Esophagus muscularis mucosa (tissue), 4 donors: ENCODE measurements at regions not wholly inside any gene's neighbourhood (a gene's known extent, or its start where the extent isn't known, plus 50 kb on each side); places are given as distances from the start of the nearest gene placed in this dataset.
"Not testable (repeated sequence)": the region's sequence is repeated elsewhere in the genome, so short reads cannot be mapped to it uniquely, and the experiment has no call there.

Source experiments
- DNase-seq: peaks from one replicate; pipeline ENCODE4 v3.0.0-alpha.2; 2017; ENCODE audit errors: extremely low spot score
- H3K27ac ChIP-seq, 4 donors: fragments of 200-600 bp; sonication (generic); replicated peaks in 1 of 4; 1 replicate in 3 of 4; 2 replicates in 1 of 4; pipeline ENCODE4 v1.5.1; 2016 to 2019; ENCODE audit warnings: mild to moderate bottlenecking in 1 of 4
- H3K27me3 ChIP-seq, 4 donors: fragments of 200-600 bp; sonication (generic); one replicate each; pipeline versions ENCODE4 v1.5.1 to v1.6.0; 2016 to 2019
- H3K36me3 ChIP-seq, 4 donors: fragments of 200-600 bp; sonication (generic); one replicate each; pipeline ENCODE4 v1.5.1; 2016 to 2019
- H3K4me1 ChIP-seq, 4 donors: fragments of 200-600 bp; sonication (generic); one replicate each; pipeline ENCODE4 v1.5.1; 2016 to 2019
- H3K4me3 ChIP-seq, 4 donors: fragments of 200-600 bp; sonication (generic); 1 replicate in 2 of 4; 2 replicates in 2 of 4; pipeline ENCODE4 v1.5.1; 2016 to 2019; ENCODE audit warnings: mild to moderate bottlenecking in 4 of 4, moderate library complexity in 1 of 4
- H3K9me3 ChIP-seq, 4 donors: fragments of 200-600 bp; sonication (generic); 1 replicate in 3 of 4; 2 replicates in 1 of 4; pipeline ENCODE4 v1.5.1; 2016 to 2019
- CTCF ChIP-seq, 3 experiments: fragments of 200-600 bp in 2 of 3; fragments of 450-650 bp in 1 of 3; sonication (generic) in 2 of 3; IDR thresholded peaks; one replicate each; pipeline ENCODE4 v1.5.1; 2017 to 2019; ENCODE audit warnings: antibody characterized with exemption in 3 of 3, mild to moderate bottlenecking in 2 of 3, moderate library complexity in 1 of 3
- EP300 ChIP-seq: sonication (generic); formaldehyde crosslinking; IDR thresholded peaks from one replicate; pipeline ENCODE4 v1.6.1; 2017; ENCODE audit warnings: antibody characterized with exemption
- POLR2A ChIP-seq: fragments of 450-650 bp; IDR thresholded peaks from one replicate; pipeline ENCODE4 v1.6.1; 2017; ENCODE audit warnings: antibody characterized with exemption, moderate library complexity, mild to moderate bottlenecking, low read depth
- POLR2AphosphoS5 ChIP-seq, 2 donors: sonication (generic); formaldehyde crosslinking; IDR thresholded peaks; one replicate each; pipeline ENCODE4 v1.6.1; 2017; ENCODE audit warnings: antibody characterized with exemption in 2 of 2
- WGBS: methylation state at CpG from one replicate; pipeline ENCODE4 v1.1.5; 2018; 5-methylcytosine and 5-hydroxymethylcytosine counted together
- intact Hi-C: fragments of 100-400 bp; cut with DNase I; formaldehyde crosslinking; loops from one replicate; pipeline ENCODE4 v1.15.1; 2023

GRCh38 chr2:131635611-131636010 is 107.9 kb downstream of the CCDC74A start:
- H3K9me3 ChIP-seq: no peaks in the 10 kb centered on the region
- no peaks in the 10 kb centered on the region for H3K4me1 ChIP-seq
- H3K27ac ChIP-seq: no peak overlapping the region
- TF ChIP-seq EP300 (no peak), POLR2A (no peak), CTCF (IDR thresholded peaks at IDR 0.05) (no peak), POLR2AphosphoS5 (IDR thresholded peaks at IDR 0.05) (no peak)
- intact Hi-C loops: no loop called here
- H3K4me3 ChIP-seq: no peak overlapping the region
- WGBS: 83% methylated on average over 7 of the region's 9 CpGs
- DNase-seq: no peak
- H3K27me3 ChIP-seq: no peaks in the 10 kb centered on the region
- H3K36me3 ChIP-seq: no peaks in the 10 kb centered on the region

- H3K4me3 ChIP-seq, H3K27ac ChIP-seq, H3K36me3 ChIP-seq, DNase-seq, H3K4me1 ChIP-seq, intact Hi-C loops, H3K9me3 ChIP-seq, H3K27me3 ChIP-seq: not testable (repeated sequence)
- WGBS: 81% methylated on average over 4 of the region's 7 CpGs
Measured at GRCh38 chr2:131636704-131637308, 109.1 kb downstream of the CCDC74A start.

- WGBS: 67% methylated on average over 4 of the region's 4 CpGs
- H3K27ac ChIP-seq, intact Hi-C loops, H3K4me3 ChIP-seq, H3K9me3 ChIP-seq, DNase-seq, H3K4me1 ChIP-seq, H3K36me3 ChIP-seq, H3K27me3 ChIP-seq: not testable (repeated sequence)
Measured at GRCh38 chr2:131639001-131639620, 111.4 kb downstream of the CCDC74A start.

- Histone ChIP-seq H3K9me3 (no peaks in the 10 kb centered on the region), H3K4me3 (no peak overlapping the region), H3K36me3 (no peaks in the 10 kb centered on the region), H3K4me1 (peaks cover 0 to 5% (median 1%) of the 10 kb centered on the region in 4 donors), H3K27ac (no peak overlapping the region), H3K27me3 (peaks cover 0 to 16% (median 3%) of the 10 kb centered on the region in 4 donors)
- 63% methylated on average over 3 of the region's 3 CpGs for WGBS
- DNase-seq: no peak
- TF ChIP-seq EP300 (no peak), CTCF (IDR thresholded peaks at IDR 0.05) (no peak), POLR2A (no peak), POLR2AphosphoS5 (IDR thresholded peaks at IDR 0.05) (no peak)
- intact Hi-C loops: no loop called here
Measured at GRCh38 chr2:131641414-131642206, 113.9 kb downstream of the CCDC74A start.

- H3K4me3 ChIP-seq, intact Hi-C loops, H3K27ac ChIP-seq, H3K36me3 ChIP-seq, DNase-seq, H3K9me3 ChIP-seq: not testable (repeated sequence)
- WGBS: 70% methylated on average over 3 of the region's 3 CpGs
- Histone ChIP-seq H3K4me1 (peaks cover 0 to 10% (median 2%) of the 10 kb centered on the region in 4 donors), H3K27me3 (peaks cover 0 to 28% (median 3%) of the 10 kb centered on the region in 4 donors)
Measured at GRCh38 chr2:131643180-131643579, 115.5 kb downstream of the CCDC74A start.

- no peaks in the 10 kb centered on the region for H3K9me3 ChIP-seq
- H3K27me3 ChIP-seq: peaks cover 0 to 33% (median 3%) of the 10 kb centered on the region in 4 donors
- H3K36me3 ChIP-seq: no peaks in the 10 kb centered on the region
- intact Hi-C loops: no loop called here
- 86% methylated on average over 14 of the region's 14 CpGs for WGBS
- peaks cover 0 to 10% (median 2%) of the 10 kb centered on the region in 4 donors for H3K4me1 ChIP-seq
- no peak for DNase-seq
- H3K4me3 ChIP-seq: no peak overlapping the region
- TF ChIP-seq EP300 (no peak), CTCF (IDR thresholded peaks at IDR 0.05) (no peak), POLR2AphosphoS5 (IDR thresholded peaks at IDR 0.05) (no peak), POLR2A (no peak)
- no peak overlapping the region for H3K27ac ChIP-seq
Measured at GRCh38 chr2:131645177-131645765, 117.6 kb downstream of the CCDC74A start.

GRCh38 chr2:131646220-131646619 is 118.5 kb downstream of the CCDC74A start:
- H3K9me3 ChIP-seq, H3K36me3 ChIP-seq, intact Hi-C loops, DNase-seq, H3K4me3 ChIP-seq, H3K27ac ChIP-seq: not testable (repeated sequence)
- Histone ChIP-seq H3K4me1 (peaks cover 0 to 10% (median 2%) of the 10 kb centered on the region in 4 donors), H3K27me3 (peaks cover 0 to 33% (median 3%) of the 10 kb centered on the region in 4 donors)
- WGBS: 84% methylated on average over 14 of the region's 15 CpGs
